Liver (tissue), 8 donors: ENCODE measurements at regions not wholly inside any gene's neighbourhood (a gene's known extent, or its start where the extent isn't known, plus 50 kb on each side); places are given as distances from the start of the nearest gene placed in this dataset.

Experiments used
- DNase-seq: peaks from one replicate; pipeline ENCODE4 v3.0.0-alpha.2; 2017; ENCODE audit warnings: low spot score
- H3K27ac ChIP-seq, 2 donors: one replicate each; pipeline ENCODE4 v1.7.0; 2013; ENCODE audit warnings: inconsistent platforms in 2 of 2, low read length in 2 of 2, control low read depth in 1 of 2, low read depth in 1 of 2, mild to moderate bottlenecking in 1 of 2
- H3K27me3 ChIP-seq, 4 donors: one replicate each; pipeline versions ENCODE4 v1.6.1 to v1.7.0; 2013; ENCODE audit warnings: low read length in 3 of 4, inconsistent platforms in 1 of 4, mild to moderate bottlenecking in 1 of 4, moderate library complexity in 1 of 4; ENCODE audit not compliant: control insufficient read depth in 4 of 4, insufficient read depth in 4 of 4
- H3K36me3 ChIP-seq, 4 donors: one replicate each; pipeline versions ENCODE4 v1.6.1 to v1.7.0; 2013; ENCODE audit warnings: low read length in 3 of 4, mild to moderate bottlenecking in 3 of 4, low read depth in 1 of 4, moderate library complexity in 1 of 4; ENCODE audit not compliant: control insufficient read depth in 4 of 4, insufficient read depth in 3 of 4
- H3K4me1 ChIP-seq, 4 donors: one replicate each; pipeline versions ENCODE4 v1.6.1 to v1.7.0; 2013; ENCODE audit warnings: low read length in 3 of 4, mild to moderate bottlenecking in 3 of 4, moderate library complexity in 1 of 4; ENCODE audit not compliant: control insufficient read depth in 4 of 4, insufficient read depth in 4 of 4
- H3K4me3 ChIP-seq, 3 donors: one replicate each; pipeline versions ENCODE4 v1.6.1 to v1.7.0; 2013; ENCODE audit warnings: low read length in 3 of 3, control low read depth in 1 of 3, low read depth in 1 of 3, mild to moderate bottlenecking in 1 of 3
- H3K9ac ChIP-seq, 2 donors: one replicate each; pipeline ENCODE4 v1.7.0; 2013; ENCODE audit warnings: low read length in 2 of 2, mild to moderate bottlenecking in 2 of 2, moderate library complexity in 2 of 2, control low read depth in 1 of 2, low read depth in 1 of 2
- H3K9me3 ChIP-seq, 4 donors: one replicate each; pipeline versions ENCODE4 v1.6.1 to v1.7.0; 2013; ENCODE audit warnings: low read length in 3 of 4; ENCODE audit not compliant: control insufficient read depth in 4 of 4
- CTCF ChIP-seq: fragments of 150-350 bp; IDR thresholded peaks from 2 replicates; pipeline ENCODE4 v1.5.1; 2017; ENCODE audit warnings: improper control_type of control experiment, low read depth, low read length; ENCODE audit not compliant: missing input control
- EGR1 ChIP-seq, 2 donors: IDR thresholded peaks; 2 replicates each; pipeline ENCODE4 v1.6.1; 2016 to 2018; ENCODE audit warnings: antibody characterized with exemption in 2 of 2, low read depth in 2 of 2
- FOXA1 ChIP-seq: IDR thresholded peaks from 2 replicates; pipeline ENCODE4 v1.6.1; 2016; ENCODE audit warnings: antibody characterized with exemption
- FOXA2 ChIP-seq: IDR thresholded peaks from 2 replicates; pipeline ENCODE4 v1.6.1; 2016; ENCODE audit warnings: antibody characterized with exemption
- GABPA ChIP-seq, 2 donors: IDR thresholded peaks in 1 of 2; conservative IDR thresholded peaks in 1 of 2; 2 replicates each; pipeline ENCODE4 v1.6.1; 2016; ENCODE audit warnings: antibody characterized with exemption in 2 of 2, mild to moderate bottlenecking in 1 of 2, moderate library complexity in 1 of 2
- HNF4A ChIP-seq, 2 donors: conservative IDR thresholded peaks; 2 replicates each; pipeline ENCODE4 v1.6.1; 2016; ENCODE audit warnings: antibody characterized with exemption in 2 of 2, mild to moderate bottlenecking in 2 of 2
- HNF4G ChIP-seq: IDR thresholded peaks from 2 replicates; pipeline ENCODE4 v1.6.1; 2016; ENCODE audit warnings: antibody characterized with exemption
- JUND ChIP-seq, 2 donors: IDR thresholded peaks; 2 replicates each; pipeline ENCODE4 v1.6.1; 2016; ENCODE audit warnings: antibody characterized with exemption in 2 of 2
- NR2F2 ChIP-seq: IDR thresholded peaks from 2 replicates; pipeline ENCODE4 v1.6.1; 2016; ENCODE audit warnings: antibody characterized with exemption
- RAD21 ChIP-seq, 2 donors: IDR thresholded peaks; 2 replicates each; pipeline ENCODE4 v1.6.1; 2016; ENCODE audit warnings: antibody characterized with exemption in 2 of 2, mild to moderate bottlenecking in 2 of 2
- SP1 ChIP-seq: IDR thresholded peaks from 2 replicates; pipeline ENCODE4 v1.6.1; 2018; ENCODE audit warnings: antibody characterized with exemption, mild to moderate bottlenecking
- TAF1 ChIP-seq: conservative IDR thresholded peaks from 2 replicates; pipeline ENCODE4 v1.6.1; 2016; ENCODE audit warnings: antibody characterized with exemption, mild to moderate bottlenecking
- YY1 ChIP-seq: IDR thresholded peaks from 2 replicates; pipeline ENCODE4 v1.6.1; 2016; ENCODE audit warnings: antibody characterized with exemption, mild to moderate bottlenecking
- ZBTB33 ChIP-seq: IDR thresholded peaks from 2 replicates; pipeline ENCODE4 v1.6.1; 2016; ENCODE audit warnings: antibody characterized with exemption
- WGBS: extraction: QIAGEN DNeasy Blood & Tissue Kit; methylation state at CpG from one replicate; pipeline ENCODE4 v1.1.7; 2013; 5-methylcytosine and 5-hydroxymethylcytosine counted together
- TF ChIP-seq, protein P1 (sequence below): IDR thresholded peaks from 2 replicates; pipeline ENCODE4 v1.6.1; 2016; ENCODE audit warnings: antibody characterized with exemption
- TF ChIP-seq, protein P2 (sequence below): IDR thresholded peaks from 2 replicates; pipeline ENCODE4 v1.6.1; 2016; ENCODE audit warnings: antibody characterized with exemption, mild to moderate bottlenecking
- donor health status: healthy.
- donor health status: healthy.
- donor health status: healthy.
- donor health status: healthy.
- donor health status: healthy.

DNA sequence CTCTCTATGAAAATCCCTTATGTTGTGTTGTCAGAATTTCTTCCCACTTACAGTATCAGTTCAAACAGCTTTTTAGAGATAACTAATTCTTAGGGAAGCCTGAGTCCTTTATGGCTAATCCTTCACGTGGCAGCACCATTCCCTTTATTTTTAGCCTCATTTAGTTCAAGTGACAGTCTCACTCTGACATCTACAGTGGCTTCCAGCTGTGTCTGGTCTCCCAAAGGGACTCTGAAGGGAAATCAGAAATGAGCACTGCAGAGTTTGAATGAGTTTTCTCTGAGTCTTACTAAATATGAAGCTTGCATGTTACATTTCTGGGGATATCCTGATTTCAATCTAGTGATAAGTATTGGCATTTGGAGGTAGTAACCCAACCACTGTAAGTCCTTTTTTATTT lies 1104.1 kb downstream of the CDH11 start:
- no peak for TF ChIP-seq ZBTB33
- no peak for TF ChIP-seq NR2F2
- TF ChIP-seq GABPA (IDR thresholded peaks at IDR 0.05 in 1 of 2, conservative IDR thresholded peaks at IDR 0.05 in 1 of 2), result no peak
- TF ChIP-seq EGR1 (IDR thresholded peaks at IDR 0.05; ENCODE audit: low read depth in 2 of 2), result no peak
- no peak for TF ChIP-seq FOXA1
- TF ChIP-seq, protein P1, sequence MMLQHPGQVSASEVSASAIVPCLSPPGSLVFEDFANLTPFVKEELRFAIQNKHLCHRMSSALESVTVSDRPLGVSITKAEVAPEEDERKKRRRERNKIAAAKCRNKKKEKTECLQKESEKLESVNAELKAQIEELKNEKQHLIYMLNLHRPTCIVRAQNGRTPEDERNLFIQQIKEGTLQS, result no peak
- no peak for TF ChIP-seq RAD21 (IDR thresholded peaks at IDR 0.05)
- no peak for TF ChIP-seq TAF1
- no peak for TF ChIP-seq HNF4A (conservative IDR thresholded peaks at IDR 0.05)
- TF ChIP-seq JUND (IDR thresholded peaks at IDR 0.05), result no peak
- no peak for TF ChIP-seq SP1
- Histone ChIP-seq H3K27me3 (peaks cover 0 to 2% (median 0%) of the 10 kb centered on the region in 4 donors), H3K4me3 (no peak overlapping the region), H3K9ac (no peak overlapping the region), H3K27ac (no peak overlapping the region), H3K4me1 (peaks cover 0 to 2% (median 0%) of the 10 kb centered on the region in 4 donors), H3K9me3 (no peaks in the 10 kb centered on the region), H3K36me3 (no peaks in the 10 kb centered on the region)
- no peak for DNase-seq
- 35% methylated on average over 1 of the region's 1 CpG for WGBS

GRCh38 chr16:64013856-64014255 lies 1108.0 kb downstream of the CDH11 start:
- Histone ChIP-seq H3K4me1 (peaks cover 0 to 2% (median 0%) of the 10 kb centered on the region in 4 donors), H3K4me3 (no peak overlapping the region), H3K9ac (no peak overlapping the region), H3K36me3 (no peaks in the 10 kb centered on the region), H3K27ac (no peak overlapping the region), H3K9me3 (no peaks in the 10 kb centered on the region), H3K27me3 (peaks cover 0 to 2% (median 0%) of the 10 kb centered on the region in 4 donors)
- TF ChIP-seq TAF1 (no peak), SP1 (no peak), GABPA (IDR thresholded peaks at IDR 0.05 in 1 of 2, conservative IDR thresholded peaks at IDR 0.05 in 1 of 2) (no peak), YY1 (no peak), RAD21 (IDR thresholded peaks at IDR 0.05) (no peak), CTCF (no peak), HNF4G (no peak), HNF4A (conservative IDR thresholded peaks at IDR 0.05) (no peak), FOXA2 (no peak), ZBTB33 (no peak)
- TF ChIP-seq, protein P2, sequence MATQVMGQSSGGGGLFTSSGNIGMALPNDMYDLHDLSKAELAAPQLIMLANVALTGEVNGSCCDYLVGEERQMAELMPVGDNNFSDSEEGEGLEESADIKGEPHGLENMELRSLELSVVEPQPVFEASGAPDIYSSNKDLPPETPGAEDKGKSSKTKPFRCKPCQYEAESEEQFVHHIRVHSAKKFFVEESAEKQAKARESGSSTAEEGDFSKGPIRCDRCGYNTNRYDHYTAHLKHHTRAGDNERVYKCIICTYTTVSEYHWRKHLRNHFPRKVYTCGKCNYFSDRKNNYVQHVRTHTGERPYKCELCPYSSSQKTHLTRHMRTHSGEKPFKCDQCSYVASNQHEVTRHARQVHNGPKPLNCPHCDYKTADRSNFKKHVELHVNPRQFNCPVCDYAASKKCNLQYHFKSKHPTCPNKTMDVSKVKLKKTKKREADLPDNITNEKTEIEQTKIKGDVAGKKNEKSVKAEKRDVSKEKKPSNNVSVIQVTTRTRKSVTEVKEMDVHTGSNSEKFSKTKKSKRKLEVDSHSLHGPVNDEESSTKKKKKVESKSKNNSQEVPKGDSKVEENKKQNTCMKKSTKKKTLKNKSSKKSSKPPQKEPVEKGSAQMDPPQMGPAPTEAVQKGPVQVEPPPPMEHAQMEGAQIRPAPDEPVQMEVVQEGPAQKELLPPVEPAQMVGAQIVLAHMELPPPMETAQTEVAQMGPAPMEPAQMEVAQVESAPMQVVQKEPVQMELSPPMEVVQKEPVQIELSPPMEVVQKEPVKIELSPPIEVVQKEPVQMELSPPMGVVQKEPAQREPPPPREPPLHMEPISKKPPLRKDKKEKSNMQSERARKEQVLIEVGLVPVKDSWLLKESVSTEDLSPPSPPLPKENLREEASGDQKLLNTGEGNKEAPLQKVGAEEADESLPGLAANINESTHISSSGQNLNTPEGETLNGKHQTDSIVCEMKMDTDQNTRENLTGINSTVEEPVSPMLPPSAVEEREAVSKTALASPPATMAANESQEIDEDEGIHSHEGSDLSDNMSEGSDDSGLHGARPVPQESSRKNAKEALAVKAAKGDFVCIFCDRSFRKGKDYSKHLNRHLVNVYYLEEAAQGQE, result no peak
- 88% methylated on average over 1 of the region's 1 CpG for WGBS
- no peak for DNase-seq
